H1 (cell line): ENCODE measurements at regions not wholly inside any gene's neighbourhood (a gene's known extent, or its start where the extent isn't known, plus 50 kb on each side); places are given as distances from the start of the nearest gene placed in this dataset.

Experiments
- BRCA1 ChIP-seq: IDR thresholded peaks from 2 replicates; pipeline ENCODE4 v1.6.1; 2012; ENCODE audit warnings: low read depth, low read length, improper control_type of control experiment
- CHD2 ChIP-seq: IDR thresholded peaks from 2 replicates; pipeline ENCODE4 v1.6.1; 2012; ENCODE audit warnings: low read length, improper control_type of control experiment
- CTCF ChIP-seq, 3 experiments: IDR thresholded peaks; 1 replicate in 2 of 3; 2 replicates in 1 of 3; pipeline versions ENCODE4 v1.5.1 to v1.6.1; 2011; ENCODE audit warnings: low read length in 3 of 3, mild to moderate bottlenecking in 3 of 3, inconsistent platforms in 2 of 3, low read depth in 1 of 3, moderate library complexity in 1 of 3; ENCODE audit not compliant: insufficient read depth in 1 of 3; ENCODE audit errors: control extremely low read depth in 1 of 3
- EZH2 ChIP-seq: fragments of 200-600 bp; sonication (generic); IDR thresholded peaks from 2 replicates; pipeline ENCODE4 v1.7.1; 2012; ENCODE audit warnings: low read depth, mild to moderate bottlenecking, moderate library complexity, low read length, inconsistent platforms; ENCODE audit not compliant: severe bottlenecking
- HDAC2 ChIP-seq, 2 experiments: fragments of 300-600 bp in 1 of 2; sonication (generic) in 1 of 2; IDR thresholded peaks; 2 replicates each; pipeline ENCODE4 v1.6.1; 2011 to 2012; ENCODE audit warnings: low read depth in 2 of 2, low read length in 2 of 2, mild to moderate bottlenecking in 2 of 2, moderate library complexity in 2 of 2, borderline replicate concordance in 1 of 2, inconsistent platforms in 1 of 2
- MAX ChIP-seq: IDR thresholded peaks from 2 replicates; pipeline ENCODE4 v1.6.1; 2012; ENCODE audit warnings: inconsistent platforms
- NRF1 ChIP-seq: IDR thresholded peaks from 2 replicates; pipeline ENCODE4 v1.6.1; 2011; ENCODE audit warnings: mild to moderate bottlenecking, low read depth, low read length, improper control_type of control experiment
- POLR2A ChIP-seq, 2 experiments: IDR thresholded peaks; 1 replicate in 1 of 2; 2 replicates in 1 of 2; pipeline ENCODE4 v1.6.1; 2011; ENCODE audit warnings: low read depth in 2 of 2, low read length in 2 of 2, mild to moderate bottlenecking in 2 of 2; ENCODE audit errors: control extremely low read depth in 1 of 2
- RFX5 ChIP-seq: IDR thresholded peaks from 2 replicates; pipeline ENCODE4 v1.6.1; 2011; ENCODE audit warnings: low read depth, low read length, improper control_type of control experiment, borderline replicate concordance
- SIX5 ChIP-seq: IDR thresholded peaks from 2 replicates; pipeline ENCODE4 v1.6.1; 2011; ENCODE audit warnings: mild to moderate bottlenecking, low read depth, low read length
- SP2 ChIP-seq: IDR thresholded peaks from 2 replicates; pipeline ENCODE4 v1.6.1; 2012; ENCODE audit warnings: mild to moderate bottlenecking, low read length, inconsistent platforms
- TCF12 ChIP-seq: IDR thresholded peaks from 2 replicates; pipeline ENCODE4 v1.6.1; 2011; ENCODE audit warnings: low read depth, mild to moderate bottlenecking, low read length

- TF ChIP-seq RFX5 (no peak), BRCA1 (no peak), CTCF (IDR thresholded peaks at IDR 0.05; ENCODE audit: control extremely low read depth in 1 of 3, insufficient read depth in 1 of 3, low read depth in 1 of 3, low read length in 3 of 3) (no peak), POLR2A (IDR thresholded peaks at IDR 0.05; ENCODE audit: control extremely low read depth in 1 of 2, low read depth in 2 of 2, low read length in 2 of 2) (no peak), SIX5 (no peak), TCF12 (no peak), CHD2 (no peak), MAX (no peak), SP2 (no peak), EZH2 (no peak), HDAC2 (IDR thresholded peaks at IDR 0.05; ENCODE audit: borderline replicate concordance in 1 of 2, low read depth in 2 of 2, low read length in 2 of 2) (no peak), NRF1 (no peak)
Measured at GRCh38 chr10:2924431-2924830, 142.9 kb upstream of the PFKP start.
